Lung (tissue), 11 donors: ENCODE measurements at regions not wholly inside any gene's neighbourhood (a gene's known extent, or its start where the extent isn't known, plus 50 kb on each side); places are given as distances from the start of the nearest gene placed in this dataset.

Source experiments
- ATAC-seq: fragments of 200-7000 bp; cut with Tn5 transposase; one replicate; pipeline ENCODE4 v1.9.1; 2020; ENCODE audit warnings: moderate number of reproducible peaks; ENCODE audit not compliant: insufficient read depth, low FRiP score
- DNase-seq, 3 donors: peaks; one replicate each; pipeline ENCODE4 v3.0.0-alpha.2; 2013 to 2017
- H3K27ac ChIP-seq, 2 donors: one replicate each; pipeline ENCODE4 v1.5.1; 2013; ENCODE audit warnings: mild to moderate bottlenecking in 2 of 2, moderate library complexity in 2 of 2, control low read depth in 1 of 2, inconsistent platforms in 1 of 2, low read depth in 1 of 2, low read length in 1 of 2
- H3K27me3 ChIP-seq, 3 donors: one replicate each; pipeline ENCODE4 v1.5.1; 2013; ENCODE audit warnings: low read length in 2 of 3; ENCODE audit not compliant: control insufficient read depth in 3 of 3, insufficient read depth in 3 of 3
- H3K36me3 ChIP-seq, 4 donors: one replicate each; pipeline ENCODE4 v1.5.1; 2013; ENCODE audit warnings: low read length in 4 of 4, mild to moderate bottlenecking in 1 of 4, moderate library complexity in 1 of 4; ENCODE audit not compliant: control insufficient read depth in 4 of 4, insufficient read depth in 4 of 4
- H3K4me1 ChIP-seq, 5 donors: one replicate each; pipeline ENCODE4 v1.5.1; 2013; ENCODE audit warnings: low read length in 5 of 5, mild to moderate bottlenecking in 2 of 5, moderate library complexity in 1 of 5; ENCODE audit not compliant: control insufficient read depth in 5 of 5, insufficient read depth in 5 of 5
- H3K4me3 ChIP-seq: one replicate; pipeline ENCODE4 v1.5.1; 2013; ENCODE audit warnings: mild to moderate bottlenecking, control low read depth, moderate library complexity
- H3K9ac ChIP-seq, 2 donors: one replicate each; pipeline ENCODE4 v1.5.1; 2013; ENCODE audit warnings: low read length in 2 of 2, control low read depth in 1 of 2; ENCODE audit not compliant: insufficient read depth in 1 of 2
- H3K9me3 ChIP-seq, 4 donors: one replicate each; pipeline ENCODE4 v1.5.1; 2013; ENCODE audit warnings: low read length in 3 of 4, mild to moderate bottlenecking in 1 of 4, moderate library complexity in 1 of 4; ENCODE audit not compliant: control insufficient read depth in 4 of 4, insufficient read depth in 3 of 4
- WGBS, 2 donors: extraction: QIAGEN DNeasy Blood & Tissue Kit; methylation state at CpG; one replicate each; pipeline ENCODE4 v1.1.7; 2013; 5-methylcytosine and 5-hydroxymethylcytosine counted together
- TF ChIP-seq, protein P1 (sequence below): IDR thresholded peaks from 2 replicates; pipeline ENCODE4 v1.5.1; 2012; ENCODE audit warnings: mild to moderate bottlenecking; ENCODE audit errors: control extremely low read depth, extremely low read depth
- donor health status: control.
- donor health status: control.
- donor health status: Bipolar disorder and iron deficiency.
- donor health status: healthy.
- donor health status: DM: yes; HTN: yes; CAD: no.

GRCh38 chr22:44383064-44383575, 70.4 kb upstream of the SHISAL1 start:
- H3K27me3 ChIP-seq: no peaks in the 10 kb centered on the region
- no peak overlapping the region for H3K4me3 ChIP-seq
- H3K36me3 ChIP-seq: no peaks in the 10 kb centered on the region
- H3K4me1 ChIP-seq: peaks cover 0 to 14% (median 7%) of the 10 kb centered on the region in 5 donors
- WGBS, 2 donors: 71 to 79% methylated on average over 6 of the region's 6 CpGs
- DNase-seq (no peak), ATAC-seq (no peak)
- H3K9ac ChIP-seq: no peak overlapping the region
- H3K9me3 ChIP-seq: peaks cover 0 to 8% (median 2%) of the 10 kb centered on the region in 4 donors
- no peak overlapping the region for H3K27ac ChIP-seq
- TF ChIP-seq, protein P1, sequence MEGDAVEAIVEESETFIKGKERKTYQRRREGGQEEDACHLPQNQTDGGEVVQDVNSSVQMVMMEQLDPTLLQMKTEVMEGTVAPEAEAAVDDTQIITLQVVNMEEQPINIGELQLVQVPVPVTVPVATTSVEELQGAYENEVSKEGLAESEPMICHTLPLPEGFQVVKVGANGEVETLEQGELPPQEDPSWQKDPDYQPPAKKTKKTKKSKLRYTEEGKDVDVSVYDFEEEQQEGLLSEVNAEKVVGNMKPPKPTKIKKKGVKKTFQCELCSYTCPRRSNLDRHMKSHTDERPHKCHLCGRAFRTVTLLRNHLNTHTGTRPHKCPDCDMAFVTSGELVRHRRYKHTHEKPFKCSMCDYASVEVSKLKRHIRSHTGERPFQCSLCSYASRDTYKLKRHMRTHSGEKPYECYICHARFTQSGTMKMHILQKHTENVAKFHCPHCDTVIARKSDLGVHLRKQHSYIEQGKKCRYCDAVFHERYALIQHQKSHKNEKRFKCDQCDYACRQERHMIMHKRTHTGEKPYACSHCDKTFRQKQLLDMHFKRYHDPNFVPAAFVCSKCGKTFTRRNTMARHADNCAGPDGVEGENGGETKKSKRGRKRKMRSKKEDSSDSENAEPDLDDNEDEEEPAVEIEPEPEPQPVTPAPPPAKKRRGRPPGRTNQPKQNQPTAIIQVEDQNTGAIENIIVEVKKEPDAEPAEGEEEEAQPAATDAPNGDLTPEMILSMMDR: no peak

- H3K9me3 ChIP-seq: peaks cover 0 to 8% (median 2%) of the 10 kb centered on the region in 4 donors
- 78 to 86% methylated on average over 32 of the region's 32 CpGs for WGBS, 2 donors
- H3K27ac ChIP-seq: no peak overlapping the region
- H3K9ac ChIP-seq: no peak overlapping the region
- no peak for DNase-seq
- H3K27me3 ChIP-seq: no peaks in the 10 kb centered on the region
- no peak overlapping the region for H3K4me3 ChIP-seq
- H3K4me1 ChIP-seq: peaks cover 0 to 14% (median 7%) of the 10 kb centered on the region in 5 donors
- no peak for ATAC-seq
- TF ChIP-seq, protein P1: no peak
- H3K36me3 ChIP-seq: no peaks in the 10 kb centered on the region
Observed at GRCh38 chr22:44382116-44383038, 69.6 kb upstream of the SHISAL1 start.

GRCh38 chr22:44381761-44382115, 69.0 kb upstream of the SHISAL1 start:
- H3K36me3 ChIP-seq: no peaks in the 10 kb centered on the region
- no peaks in the 10 kb centered on the region for H3K27me3 ChIP-seq
- no peak overlapping the region for H3K9ac ChIP-seq
- ATAC-seq: no peak
- WGBS, 2 donors: 73 to 78% methylated on average over 3 of the region's 3 CpGs
- TF ChIP-seq, protein P1: no peak
- no peak overlapping the region for H3K4me3 ChIP-seq
- DNase-seq: no peak
- H3K27ac ChIP-seq: no peak overlapping the region
- peaks cover 0 to 14% (median 7%) of the 10 kb centered on the region in 5 donors for H3K4me1 ChIP-seq
- H3K9me3 ChIP-seq: peaks cover 0 to 8% (median 2%) of the 10 kb centered on the region in 4 donors
